HEK293T (cell line): ENCODE measurements at regions not wholly inside any gene's neighbourhood (a gene's known extent, or its start where the extent isn't known, plus 50 kb on each side); places are given as distances from the start of the nearest gene placed in this dataset.

Source experiments
- CTCF ChIA-PET: fragments of 350-600 bp; formaldehyde crosslinking; extraction: SDS; loops from one replicate; lab custom pipeline; 2021; ENCODE audit warnings: antibody characterized with exemption, inconsistent platforms; lab: Yijun Ruan, JAX
- POLR2A ChIA-PET: fragments of 350-600 bp; formaldehyde crosslinking; extraction: SDS; loops from one replicate; lab custom pipeline; 2020; ENCODE audit warnings: antibody characterized with exemption, inconsistent platforms; lab: Yijun Ruan, JAX
- DNase-seq: peaks from one replicate; pipeline ENCODE4 v3.0.0; 2012; ENCODE audit warnings: mixed read lengths; ENCODE audit errors: extremely low spot score
- ARNT ChIP-seq: fragments of 450-650 bp; IDR thresholded peaks from 2 replicates; pipeline ENCODE4 v1.6.1; 2017; ENCODE audit warnings: mild to moderate bottlenecking
- BHLHE40 ChIP-seq: fragments of 450-650 bp; IDR thresholded peaks from 2 replicates; pipeline ENCODE4 v1.6.1; 2016; ENCODE audit warnings: mild to moderate bottlenecking, moderate library complexity, borderline replicate concordance
- CTBP1 ChIP-seq: fragments of 450-650 bp; IDR thresholded peaks from 2 replicates; pipeline ENCODE4 v1.6.1; 2016; ENCODE audit warnings: borderline replicate concordance
- ELF4 ChIP-seq: fragments of 450-650 bp; IDR thresholded peaks from 2 replicates; pipeline ENCODE4 v1.6.1; 2017; ENCODE audit warnings: antibody characterized with exemption
- FOXA1 ChIP-seq: fragments of 450-650 bp; IDR thresholded peaks from 2 replicates; pipeline ENCODE4 v1.6.1; 2016; ENCODE audit warnings: mild to moderate bottlenecking
- FOXK2 ChIP-seq: fragments of 450-650 bp; IDR thresholded peaks from 2 replicates; pipeline ENCODE4 v1.6.1; 2016; ENCODE audit warnings: mild to moderate bottlenecking
- FOXM1 ChIP-seq: fragments of 450-650 bp; IDR thresholded peaks from 2 replicates; pipeline ENCODE4 v1.6.1; 2017; ENCODE audit warnings: mild to moderate bottlenecking, borderline replicate concordance
- HDGF ChIP-seq: fragments of 450-650 bp; IDR thresholded peaks from 2 replicates; pipeline ENCODE4 v1.6.1; 2017; ENCODE audit warnings: antibody characterized with exemption, borderline replicate concordance
- L3MBTL2 ChIP-seq: fragments of 450-650 bp; conservative IDR thresholded peaks from 2 replicates; pipeline ENCODE4 v1.6.1; 2016; ENCODE audit warnings: mild to moderate bottlenecking
- LEF1 ChIP-seq: fragments of 450-650 bp; IDR thresholded peaks from 2 replicates; pipeline ENCODE4 v1.6.1; 2017; ENCODE audit warnings: mild to moderate bottlenecking, borderline replicate concordance
- NFRKB ChIP-seq: fragments of 450-650 bp; IDR thresholded peaks from 2 replicates; pipeline ENCODE4 v1.6.1; 2016; ENCODE audit warnings: mild to moderate bottlenecking, moderate library complexity
- SP1 ChIP-seq: fragments of 450-650 bp; IDR thresholded peaks from 2 replicates; pipeline ENCODE4 v1.6.1; 2017
- SUZ12 ChIP-seq: fragments of 450-650 bp; IDR thresholded peaks from 2 replicates; pipeline ENCODE4 v1.6.1; 2016; ENCODE audit warnings: mild to moderate bottlenecking
- TARDBP ChIP-seq: fragments of 450-650 bp; IDR thresholded peaks from 2 replicates; pipeline ENCODE4 v1.6.1; 2016
- ZNF384 ChIP-seq: fragments of 450-650 bp; IDR thresholded peaks from 2 replicates; pipeline ENCODE4 v1.6.1; 2016
- TF ChIP-seq, protein P1 (sequence below): fragments of 450-650 bp; IDR thresholded peaks from 2 replicates; pipeline ENCODE4 v1.6.1; 2016

DNA sequence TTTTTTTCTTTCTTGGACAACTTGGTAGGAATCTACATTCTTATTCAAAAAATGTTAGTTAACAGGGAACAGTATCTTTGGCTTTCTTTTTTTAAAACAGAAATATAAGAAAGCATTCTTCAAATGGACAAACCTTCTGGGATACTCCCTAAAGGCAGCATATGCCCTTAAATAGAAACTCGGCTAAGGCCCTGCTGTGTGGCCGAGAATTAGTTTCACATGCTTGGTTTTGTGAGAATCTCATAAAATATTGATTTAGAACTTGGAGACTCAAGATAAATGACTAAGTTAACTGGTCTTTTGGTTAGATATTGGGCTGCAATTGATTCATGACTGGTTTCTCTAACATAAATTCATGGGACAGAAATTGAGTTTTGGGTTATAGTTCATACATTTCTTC, 359.9 kb upstream of the XYLT1 start:
- TF ChIP-seq FOXK2: no peak
- TF ChIP-seq SP1: no peak
- no peak for TF ChIP-seq TARDBP
- TF ChIP-seq, protein P1, sequence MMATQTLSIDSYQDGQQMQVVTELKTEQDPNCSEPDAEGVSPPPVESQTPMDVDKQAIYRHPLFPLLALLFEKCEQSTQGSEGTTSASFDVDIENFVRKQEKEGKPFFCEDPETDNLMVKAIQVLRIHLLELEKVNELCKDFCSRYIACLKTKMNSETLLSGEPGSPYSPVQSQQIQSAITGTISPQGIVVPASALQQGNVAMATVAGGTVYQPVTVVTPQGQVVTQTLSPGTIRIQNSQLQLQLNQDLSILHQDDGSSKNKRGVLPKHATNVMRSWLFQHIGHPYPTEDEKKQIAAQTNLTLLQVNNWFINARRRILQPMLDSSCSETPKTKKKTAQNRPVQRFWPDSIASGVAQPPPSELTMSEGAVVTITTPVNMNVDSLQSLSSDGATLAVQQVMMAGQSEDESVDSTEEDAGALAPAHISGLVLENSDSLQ: no peak
- TF ChIP-seq FOXM1: no peak
- TF ChIP-seq L3MBTL2: no peak
- no peak for TF ChIP-seq ZNF384
- TF ChIP-seq ARNT: no peak
- TF ChIP-seq LEF1: no peak
- no peak for TF ChIP-seq FOXA1
- no peak for TF ChIP-seq CTBP1
- TF ChIP-seq HDGF: no peak
- TF ChIP-seq SUZ12: no peak
- no peak for TF ChIP-seq NFRKB
- TF ChIP-seq BHLHE40: no peak
- TF ChIP-seq ELF4: no peak
- POLR2A ChIA-PET: no interaction called here
- DNase-seq: no peak
- CTCF ChIA-PET: no interaction called here

DNA sequence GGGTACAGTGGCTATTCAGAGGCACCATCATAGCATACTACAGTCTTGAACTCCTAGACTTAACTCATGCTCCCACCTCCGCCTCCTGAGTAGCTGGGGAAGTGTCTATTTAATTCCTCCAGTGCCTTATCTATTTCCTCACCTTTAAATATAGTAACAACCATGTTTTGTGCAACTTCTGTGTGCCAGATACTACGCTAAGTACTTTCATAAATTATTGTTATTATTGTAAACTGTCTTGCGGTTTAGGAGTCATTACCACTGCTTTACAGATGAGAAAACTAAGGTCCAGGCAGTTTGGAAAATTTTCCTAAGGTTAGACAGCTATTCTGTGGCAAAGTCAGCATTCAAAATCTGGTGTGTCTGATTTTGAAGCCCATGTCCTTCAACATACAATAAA, 359.1 kb upstream of the XYLT1 start:
- ChIA-PET CTCF (no interaction called here), POLR2A (no interaction called here)
- DNase-seq: no peak
- no peak for TF ChIP-seq SUZ12
- no peak for TF ChIP-seq HDGF
- TF ChIP-seq ELF4: no peak

DNA sequence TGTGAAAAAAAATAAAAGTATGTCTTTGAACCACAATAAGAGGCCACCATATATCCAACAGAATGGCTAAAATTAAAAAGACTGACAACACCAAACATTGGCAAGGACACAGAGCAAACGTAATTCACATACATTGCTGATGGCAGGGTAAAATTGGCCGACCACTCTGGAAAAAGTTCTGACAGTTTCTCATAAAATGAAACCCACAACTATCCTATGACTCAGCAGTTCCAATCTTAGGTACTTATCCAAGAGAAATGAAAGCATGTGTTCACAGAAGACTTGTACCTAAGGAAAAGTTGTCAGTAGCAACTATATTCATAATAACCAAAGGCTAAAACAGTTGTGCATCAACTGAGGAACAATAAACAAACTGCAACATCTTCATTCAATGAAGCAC, 357.3 kb upstream of the XYLT1 start:
- TF ChIP-seq HDGF: no peak
- no peak for TF ChIP-seq FOXM1
- TF ChIP-seq SP1: no peak
- TF ChIP-seq FOXA1: no peak
- TF ChIP-seq ARNT: no peak
- no peak for TF ChIP-seq TARDBP
- TF ChIP-seq ZNF384: no peak
- no peak for TF ChIP-seq L3MBTL2
- no peak for TF ChIP-seq BHLHE40
- TF ChIP-seq ELF4: no peak
- no peak for TF ChIP-seq NFRKB
- TF ChIP-seq CTBP1: no peak
- TF ChIP-seq, protein P1: no peak
- no peak for TF ChIP-seq SUZ12
- no peak for TF ChIP-seq LEF1
- TF ChIP-seq FOXK2: no peak
- POLR2A ChIA-PET: no interaction called here
- CTCF ChIA-PET: no interaction called here
- DNase-seq: no peak

DNA sequence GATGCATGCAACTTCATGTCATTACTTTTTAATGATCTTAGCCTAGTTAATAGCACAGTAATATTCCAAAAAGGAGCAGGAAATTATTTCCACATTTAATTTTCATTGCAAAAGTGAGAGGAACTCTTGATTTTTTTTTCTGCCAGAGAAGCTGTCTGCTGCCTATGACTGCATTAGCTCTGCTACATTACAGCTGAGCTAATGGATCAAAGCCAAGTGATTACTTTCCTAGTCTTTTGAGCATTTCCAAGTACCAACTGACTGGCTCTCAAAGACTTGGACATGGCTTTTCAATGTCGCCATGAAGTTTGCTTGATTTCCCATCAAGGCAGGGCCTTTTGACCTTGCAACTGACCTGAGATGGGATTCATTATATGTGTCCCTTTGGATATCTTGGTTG, 356.6 kb upstream of the XYLT1 start:
- TF ChIP-seq ZNF384: no peak
- no peak for TF ChIP-seq FOXA1
- TF ChIP-seq LEF1: no peak
- TF ChIP-seq ARNT: no peak
- TF ChIP-seq L3MBTL2: no peak
- TF ChIP-seq TARDBP: no peak
- TF ChIP-seq, protein P1: no peak
- TF ChIP-seq SUZ12: no peak
- TF ChIP-seq FOXK2: no peak
- CTCF ChIA-PET: no interaction called here
- POLR2A ChIA-PET: no interaction called here
- no peak for DNase-seq

DNA sequence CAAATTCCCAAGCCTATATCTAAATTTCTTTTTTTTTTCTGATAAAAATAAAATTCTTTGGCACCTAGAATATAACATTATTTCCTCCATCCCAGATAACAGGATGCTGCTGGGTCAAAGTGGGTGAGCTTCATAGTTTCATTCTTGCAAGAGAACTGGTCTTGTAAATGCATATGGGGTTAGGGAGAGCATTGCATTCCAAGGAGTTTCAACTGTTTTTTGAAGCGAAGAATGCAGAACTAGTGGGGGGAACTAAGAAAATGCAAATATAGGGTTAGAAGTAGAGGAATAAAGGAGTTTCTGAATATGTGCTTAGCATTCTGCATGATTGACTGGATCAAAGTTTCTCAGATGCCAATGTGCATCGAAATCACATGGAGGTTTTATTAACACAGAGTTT, 347.2 kb upstream of the XYLT1 start:
- TF ChIP-seq, protein P1: no peak
- no peak for TF ChIP-seq HDGF
- TF ChIP-seq BHLHE40: no peak
- TF ChIP-seq SUZ12: no peak
- no peak for TF ChIP-seq NFRKB
- TF ChIP-seq TARDBP: no peak
- TF ChIP-seq ELF4: no peak
- TF ChIP-seq CTBP1: no peak
- ChIA-PET CTCF (no interaction called here), POLR2A (no interaction called here)
- DNase-seq: no peak

DNA sequence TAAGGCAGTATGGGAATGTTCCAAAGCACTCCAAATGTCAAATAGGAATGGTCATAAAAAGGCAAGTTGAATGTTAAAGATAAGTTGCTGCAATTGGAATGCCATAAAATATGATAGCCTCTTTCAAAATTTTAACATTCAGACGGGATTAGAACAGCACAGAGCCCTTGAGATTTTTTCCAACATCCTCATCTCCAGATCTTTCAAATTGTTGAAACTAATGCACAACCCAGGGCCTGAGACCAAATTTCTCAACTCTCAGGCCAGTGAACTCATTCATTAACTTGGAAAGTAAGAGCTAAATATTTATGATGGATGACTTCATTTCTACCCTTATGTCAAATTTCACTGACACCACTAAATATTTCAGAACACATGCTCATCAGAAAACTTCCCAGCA, 346.5 kb upstream of the XYLT1 start:
- ChIA-PET CTCF (no interaction called here), POLR2A (no interaction called here)
- DNase-seq: no peak
- TF ChIP-seq, protein P1: no peak
- TF ChIP-seq LEF1 (no peak), NFRKB (no peak), TARDBP (no peak), CTBP1 (no peak), FOXK2 (no peak), FOXA1 (no peak), HDGF (no peak), ARNT (no peak), SUZ12 (no peak), ZNF384 (no peak), SP1 (no peak), ELF4 (no peak), FOXM1 (no peak)
